ENCODE measurements at regions not wholly inside any gene's neighbourhood (a gene's known extent, or its start where the extent isn't known, plus 50 kb on each side); places are given as distances from the start of the nearest gene placed in this dataset.

GRCh38 chr14:81723956-81724355, 190.3 kb upstream of the SEL1L start:
- H3K27ac Mint-ChIP-seq = no peak overlapping the region
- POLR2A ChIA-PET = no interaction called here
- no peaks in the 10 kb centered on the region for H3K27me3 Mint-ChIP-seq
- no peaks in the 10 kb centered on the region for H3K36me3 Mint-ChIP-seq (ENCODE audit: low read depth)
- no peaks in the 10 kb centered on the region for H3K9me3 Mint-ChIP-seq
- ATAC-seq (ENCODE audit: poor library complexity) = no peak
- TF ChIP-seq CTCF (IDR thresholded peaks at IDR 0.05) = no peak
- no peak overlapping the region for H3K4me3 Mint-ChIP-seq
- intact Hi-C loops (cut with DNase I, micrococcal nuclease) = no loop called here
- Histone ChIP-seq H3K36me3 (ENCODE audit: insufficient read depth, low read length) (no peaks in the 10 kb centered on the region), H3K27ac (ENCODE audit: low read depth in 1 of 2, low read length in 2 of 2) (no peak overlapping the region), H3K4me3 (ENCODE audit: low read length) (no peak overlapping the region), H3K4me1 (ENCODE audit: insufficient read depth, low read length) (no peaks in the 10 kb centered on the region), H3K9me3 (ENCODE audit: control insufficient read depth in 1 of 2, insufficient read depth in 1 of 2, low read length in 2 of 2) (no peaks in the 10 kb centered on the region), H3K27me3 (ENCODE audit: control insufficient read depth in 1 of 2, insufficient read depth in 2 of 2, low read length in 2 of 2) (no peaks in the 10 kb centered on the region)
- H3K4me1 Mint-ChIP-seq (ENCODE audit: low read depth) = no peaks in the 10 kb centered on the region
- CTCF ChIA-PET = no interaction called here
- no peak for DNase-seq

- no peak overlapping the region for H3K4me3 Mint-ChIP-seq
- Histone ChIP-seq H3K9me3 (ENCODE audit: control insufficient read depth in 1 of 2, insufficient read depth in 1 of 2, low read length in 2 of 2) (no peaks in the 10 kb centered on the region), H3K4me3 (ENCODE audit: low read length) (no peak overlapping the region), H3K27me3 (ENCODE audit: control insufficient read depth in 1 of 2, insufficient read depth in 2 of 2, low read length in 2 of 2) (no peaks in the 10 kb centered on the region), H3K36me3 (ENCODE audit: insufficient read depth, low read length) (no peaks in the 10 kb centered on the region), H3K27ac (ENCODE audit: low read depth in 1 of 2, low read length in 2 of 2) (no peak overlapping the region), H3K4me1 (ENCODE audit: insufficient read depth, low read length) (no peaks in the 10 kb centered on the region)
- ATAC-seq (ENCODE audit: poor library complexity) = no peak
- H3K36me3 Mint-ChIP-seq (ENCODE audit: low read depth) = no peaks in the 10 kb centered on the region
- no peaks in the 10 kb centered on the region for H3K9me3 Mint-ChIP-seq
- H3K27ac Mint-ChIP-seq = no peak overlapping the region
- CTCF ChIA-PET = no interaction called here
- no peak for DNase-seq
- intact Hi-C loops (cut with DNase I, micrococcal nuclease) = no loop called here
- no peaks in the 10 kb centered on the region for H3K27me3 Mint-ChIP-seq
- H3K4me1 Mint-ChIP-seq (ENCODE audit: low read depth) = no peaks in the 10 kb centered on the region
- POLR2A ChIA-PET = no interaction called here
- TF ChIP-seq CTCF (IDR thresholded peaks at IDR 0.05) = no peak
These were observed 193.6 kb upstream of the SEL1L start for GRCh38 chr14:81727218-81727617.

GRCh38 chr14:81728447-81728846, 194.8 kb upstream of the SEL1L start:
- H3K27ac Mint-ChIP-seq = no peak overlapping the region

More at GRCh38 chr14:81728447-81728846, 194.8 kb upstream of the SEL1L start:
- no peaks in the 10 kb centered on the region for H3K9me3 ChIP-seq (ENCODE audit: control insufficient read depth in 1 of 2, insufficient read depth in 1 of 2, low read length in 2 of 2)
- H3K4me3 ChIP-seq (ENCODE audit: low read length) = no peak overlapping the region
- Mint-ChIP-seq H3K36me3 (ENCODE audit: low read depth) (no peaks in the 10 kb centered on the region), H3K27me3 (no peaks in the 10 kb centered on the region), H3K4me3 (no peak overlapping the region), H3K9me3 (no peaks in the 10 kb centered on the region), H3K4me1 (ENCODE audit: low read depth) (no peaks in the 10 kb centered on the region)
- CTCF ChIA-PET = no interaction called here
- POLR2A ChIA-PET = no interaction called here
- intact Hi-C loops (cut with DNase I, micrococcal nuclease) = no loop called here
- no peak overlapping the region for H3K27ac ChIP-seq (ENCODE audit: low read depth in 1 of 2, low read length in 2 of 2)
- ATAC-seq (ENCODE audit: poor library complexity) (no peak), DNase-seq (no peak)
- H3K4me1 ChIP-seq (ENCODE audit: insufficient read depth, low read length) = no peaks in the 10 kb centered on the region
- no peaks in the 10 kb centered on the region for H3K27me3 ChIP-seq (ENCODE audit: control insufficient read depth in 1 of 2, insufficient read depth in 2 of 2, low read length in 2 of 2)
- no peak for TF ChIP-seq CTCF (IDR thresholded peaks at IDR 0.05)
- H3K36me3 ChIP-seq (ENCODE audit: insufficient read depth, low read length) = no peaks in the 10 kb centered on the region

All from CD4-positive, alpha-beta T cell (primary cell).